GM21786 (cell line): ENCODE measurements at regions not wholly inside any gene's neighbourhood (a gene's known extent, or its start where the extent isn't known, plus 50 kb on each side); places are given as distances from the start of the nearest gene placed in this dataset.

Experiments used
- ATAC-seq: cut with Tn5 transposase; IDR thresholded peaks from one replicate; pipeline ENCODE4 v1.9.1; 2021; ENCODE audit not compliant: unreplicated experiment

- no peak for ATAC-seq
These were observed 1152.9 kb downstream of the SLITRK1 start for GRCh38 chr13:82729401-82729800.

GRCh38 chr13:82720986-82721385, 1161.3 kb downstream of the SLITRK1 start:
- ATAC-seq = no peak

DNA sequence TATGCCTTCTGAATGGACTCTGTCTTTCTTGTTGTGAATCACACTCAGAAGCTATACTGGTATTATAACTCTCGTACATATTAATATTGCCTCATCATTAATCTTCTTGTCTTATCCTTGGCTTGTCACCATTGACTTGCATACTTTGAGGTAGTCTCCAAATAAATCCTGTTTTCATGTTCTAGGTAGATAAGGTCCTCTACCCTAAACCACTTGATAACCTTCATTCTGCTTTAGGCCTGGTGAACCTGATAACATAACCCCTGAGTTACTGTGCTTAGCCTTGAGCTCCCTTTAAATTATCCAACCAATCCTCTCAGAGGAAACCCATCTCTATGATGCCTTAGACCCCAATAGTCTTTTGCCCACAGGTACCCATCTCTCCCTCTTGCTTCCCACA, 1162.3 kb downstream of the SLITRK1 start:
- no peak for ATAC-seq

- no peak for ATAC-seq
These were observed 1165.0 kb downstream of the SLITRK1 start for GRCh38 chr13:82717249-82717648.

- ATAC-seq = no peak
These were observed 1168.4 kb downstream of the SLITRK1 start for GRCh38 chr13:82713687-82714405.

DNA sequence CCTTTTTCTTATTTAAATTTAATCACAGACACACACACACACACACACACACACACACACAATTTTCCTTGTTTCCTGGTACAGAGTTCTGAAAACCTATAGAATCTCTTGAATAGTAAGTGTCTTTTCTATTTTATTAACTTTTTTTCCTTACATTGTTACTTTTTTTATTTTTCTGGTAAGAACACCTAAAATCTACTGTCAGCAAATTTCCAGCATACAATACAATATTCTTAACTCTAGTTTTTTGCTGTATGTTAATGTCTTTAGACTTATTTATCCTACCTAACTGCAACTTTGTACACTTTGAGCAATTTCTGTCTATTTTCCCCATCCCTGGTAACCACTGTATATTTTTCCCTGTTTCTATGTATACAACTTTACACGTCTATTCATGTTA, 1179.8 kb downstream of the SLITRK1 start:
- ATAC-seq = no peak

DNA sequence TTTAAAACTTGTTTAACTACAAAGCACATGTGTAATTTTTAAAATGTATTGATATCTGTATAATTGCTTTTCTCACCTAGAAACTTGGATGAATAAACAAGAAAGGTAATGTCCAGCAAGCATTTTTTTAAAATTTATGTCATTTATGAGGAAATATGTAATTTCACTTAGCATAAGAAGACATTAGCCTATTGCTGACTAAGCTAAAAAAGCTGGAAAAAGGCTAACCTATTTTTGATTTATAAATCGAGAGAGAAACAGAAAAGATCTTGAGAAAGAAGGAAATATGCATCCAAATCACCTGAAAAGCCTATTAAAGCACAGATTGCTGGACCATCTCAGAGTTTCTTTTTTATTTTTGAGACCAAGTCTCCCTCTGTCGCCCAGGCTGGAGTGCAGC, 1181.3 kb downstream of the SLITRK1 start:
- ATAC-seq = no peak

- ATAC-seq = no peak
These were observed 1183.3 kb downstream of the SLITRK1 start for GRCh38 chr13:82698941-82699340.

DNA sequence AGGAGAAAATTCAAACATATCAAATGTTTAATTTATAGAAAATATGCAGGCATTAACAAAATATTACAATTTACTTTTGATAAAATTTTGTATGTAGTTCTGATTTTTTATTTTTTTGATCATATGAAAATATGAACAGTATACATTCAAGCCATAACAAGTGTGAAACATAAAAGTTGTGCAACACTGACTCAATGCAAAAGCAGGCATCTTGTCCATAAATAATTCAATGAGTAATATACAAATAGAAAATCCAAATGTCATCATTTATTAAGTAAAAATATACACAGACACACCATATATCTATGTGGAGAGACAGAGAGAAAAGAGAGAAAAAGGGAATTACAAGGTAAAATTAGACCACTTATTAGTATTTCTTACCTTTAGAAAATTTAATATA, 1183.9 kb downstream of the SLITRK1 start:
- ATAC-seq = no peak

DNA sequence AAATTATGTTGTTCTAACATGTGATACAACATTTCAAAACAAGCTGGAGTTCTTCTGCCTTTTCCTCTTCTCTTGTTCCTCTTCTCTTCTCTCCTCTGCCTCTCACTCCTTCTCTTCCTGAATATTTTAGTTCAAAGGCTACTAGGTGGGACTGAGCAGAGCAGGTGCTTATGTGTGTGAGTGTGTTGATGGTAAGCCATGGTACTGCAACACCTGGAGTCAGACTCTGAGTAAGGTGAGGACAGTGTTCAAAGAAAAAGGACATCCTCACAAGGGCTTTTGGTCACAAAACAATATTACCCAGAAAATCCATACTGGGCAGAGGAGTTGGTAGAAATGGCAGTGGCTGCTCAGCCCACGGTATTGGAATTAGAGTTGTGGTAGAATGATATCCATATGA, 1188.7 kb downstream of the SLITRK1 start:
- no peak for ATAC-seq

DNA sequence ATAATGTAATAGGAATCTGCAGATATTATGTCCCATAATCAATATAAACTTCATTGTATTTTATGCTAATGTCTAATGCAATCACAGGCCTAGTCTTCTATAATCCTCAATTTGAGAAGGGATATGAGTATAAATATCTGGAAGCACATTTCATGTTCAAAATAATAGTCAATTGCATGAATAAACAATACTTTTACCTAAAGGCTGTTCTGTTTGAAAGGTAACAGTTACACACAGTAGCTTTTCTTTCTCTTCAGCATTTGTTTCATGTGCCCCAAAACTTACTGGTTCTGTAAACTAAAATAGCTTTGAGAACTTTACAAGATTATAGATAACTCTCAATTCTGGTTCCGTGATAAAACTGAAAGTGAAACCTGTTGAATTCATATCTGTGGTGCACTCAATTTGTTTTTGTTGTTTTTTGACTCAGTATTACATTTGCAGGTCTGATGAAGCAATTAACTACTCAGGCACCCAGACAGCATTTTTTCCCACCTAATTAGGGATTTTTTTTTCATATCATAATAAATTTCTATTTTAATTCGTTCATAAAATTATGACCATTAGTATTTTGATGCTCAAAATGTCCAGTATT, 1193.8 kb downstream of the SLITRK1 start:
- ATAC-seq = peak; percentile 62

DNA sequence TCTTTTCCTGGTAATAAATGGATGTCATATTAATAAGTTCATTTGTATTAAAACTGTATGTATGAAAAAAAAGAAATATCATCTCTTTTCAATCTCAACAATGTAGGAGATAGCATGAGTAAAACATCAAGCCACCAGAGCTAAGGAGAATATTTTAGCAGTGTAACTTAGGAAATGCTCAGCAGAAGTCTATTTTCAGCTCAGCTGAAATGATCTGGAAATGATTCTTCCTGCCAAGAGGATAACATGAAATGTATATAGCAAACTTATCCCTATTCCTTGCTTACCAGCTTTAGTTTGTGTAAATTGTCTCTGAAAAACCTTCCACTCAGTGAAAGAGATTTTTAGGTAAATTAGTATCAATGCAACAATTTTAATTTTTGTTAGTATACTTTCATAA, 1194.4 kb downstream of the SLITRK1 start:
- peak; percentile 6 for ATAC-seq

DNA sequence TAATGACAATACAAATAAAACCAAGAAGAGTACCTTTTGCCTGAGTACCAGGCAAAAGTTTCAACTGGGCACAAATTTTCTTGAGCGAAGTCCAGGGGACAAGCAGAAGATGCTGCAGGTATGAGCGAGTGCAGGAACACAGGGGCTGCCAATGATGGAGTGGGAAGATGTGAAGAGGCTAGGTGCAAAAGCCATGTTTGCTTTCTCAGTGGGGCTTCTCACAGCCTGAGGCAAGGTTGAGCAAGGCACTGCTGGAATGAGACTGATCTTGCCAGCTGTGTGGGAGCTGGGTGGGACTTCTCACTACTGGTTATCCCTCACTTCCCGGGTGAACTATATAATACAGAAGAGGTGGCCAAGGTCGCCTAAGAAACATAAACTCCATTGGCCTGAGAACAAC, 1200.7 kb downstream of the SLITRK1 start:
- no peak for ATAC-seq

DNA sequence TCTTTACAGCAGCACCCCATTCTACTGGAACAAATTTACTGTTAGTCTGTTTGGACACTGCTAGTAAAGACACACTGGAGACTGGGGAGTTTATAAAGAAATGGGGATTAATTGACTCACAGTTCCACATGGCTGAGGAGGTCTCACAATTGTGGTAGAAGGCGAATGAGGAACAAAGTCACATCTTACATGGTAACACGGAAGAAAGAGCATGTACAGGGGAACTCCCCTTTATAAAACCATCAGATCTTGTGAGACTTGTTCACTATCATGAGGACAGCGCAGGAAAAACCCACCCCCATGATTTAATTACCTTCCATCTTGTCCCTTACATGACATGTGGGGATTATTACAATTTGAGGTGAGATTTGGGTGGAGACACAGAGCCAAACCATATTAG, 1204.2 kb downstream of the SLITRK1 start:
- ATAC-seq = no peak

- no peak for ATAC-seq
These were observed 1207.2 kb downstream of the SLITRK1 start for GRCh38 chr13:82675024-82675423.

- ATAC-seq = no peak
These were observed 1207.7 kb downstream of the SLITRK1 start for GRCh38 chr13:82674546-82674945.

DNA sequence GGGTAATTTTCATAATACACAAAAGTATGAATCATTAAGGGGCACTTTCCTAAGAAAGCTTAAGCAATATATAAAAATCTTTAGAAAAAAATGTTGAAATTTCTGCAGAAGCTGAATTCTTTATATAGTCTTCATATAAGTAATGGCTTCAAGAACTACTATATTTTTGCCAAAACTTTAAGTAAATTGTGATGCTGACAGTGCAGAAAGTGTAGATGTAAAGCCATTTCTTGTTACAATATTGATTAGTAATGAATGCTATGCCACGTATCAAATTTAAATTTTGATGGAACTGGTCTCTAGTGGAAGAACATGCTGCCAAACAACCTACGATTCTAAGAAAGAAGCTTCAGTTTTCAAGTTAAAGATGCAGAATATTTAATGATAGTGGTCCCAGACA, 1210.0 kb downstream of the SLITRK1 start:
- ATAC-seq = no peak

DNA sequence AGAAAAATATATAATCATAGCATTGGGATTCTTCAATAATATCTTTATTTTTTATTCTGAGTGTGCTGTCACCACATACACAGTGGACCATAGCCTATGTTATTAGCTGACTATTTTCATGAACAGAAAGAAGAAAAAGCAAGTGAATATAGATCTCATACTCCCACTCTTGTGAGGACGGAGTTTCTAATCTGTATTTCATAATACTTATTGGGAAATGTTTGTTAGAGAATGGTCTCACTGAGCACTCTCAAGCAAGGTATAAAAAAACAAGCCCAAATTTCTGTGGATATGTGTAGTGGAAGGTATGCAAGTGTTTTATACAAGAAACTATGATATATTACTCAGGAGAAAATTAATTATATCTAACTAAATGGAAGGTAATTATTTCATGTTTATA, 1218.1 kb downstream of the SLITRK1 start:
- no peak for ATAC-seq

- ATAC-seq = no peak
These were observed 1221.1 kb downstream of the SLITRK1 start for GRCh38 chr13:82661126-82661525.

DNA sequence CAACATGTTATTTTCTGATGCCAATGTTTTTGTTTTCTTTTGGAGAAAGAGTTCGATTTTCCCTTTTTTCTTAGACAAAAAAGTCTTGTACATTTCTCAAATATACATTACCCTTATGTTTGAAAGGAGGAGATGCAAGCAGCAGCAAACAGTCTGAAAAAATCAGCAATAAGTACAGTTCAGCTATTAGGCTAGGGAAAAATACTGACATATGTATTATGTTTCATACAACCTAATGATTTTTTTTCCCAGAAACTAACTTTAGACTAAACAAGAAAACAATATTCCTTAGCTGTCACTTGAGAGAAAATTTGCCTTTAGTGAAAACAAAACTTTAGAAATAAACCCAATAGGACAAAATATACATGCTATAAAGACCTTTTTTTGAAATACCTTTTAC, 1223.5 kb downstream of the SLITRK1 start:
- ATAC-seq = no peak

DNA sequence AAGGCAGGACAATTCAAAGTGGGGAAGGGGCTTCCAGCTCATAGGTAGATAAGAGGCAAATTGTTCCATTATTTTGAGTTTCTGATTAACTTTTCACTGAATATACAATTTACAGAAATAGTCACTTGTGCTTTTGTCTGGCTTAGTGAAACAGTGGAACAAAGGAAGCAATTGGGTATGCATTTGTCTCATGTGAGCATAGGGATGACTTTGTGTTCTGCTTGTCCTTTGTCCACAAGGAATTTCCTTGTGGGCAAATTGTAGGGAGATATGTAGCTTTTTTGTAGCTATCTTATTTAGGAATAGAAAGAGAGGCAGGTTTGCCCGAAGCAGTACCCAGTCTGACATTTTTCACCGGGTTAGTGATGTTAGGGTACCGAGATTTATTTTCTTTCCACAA, 1224.8 kb downstream of the SLITRK1 start:
- ATAC-seq = no peak

DNA sequence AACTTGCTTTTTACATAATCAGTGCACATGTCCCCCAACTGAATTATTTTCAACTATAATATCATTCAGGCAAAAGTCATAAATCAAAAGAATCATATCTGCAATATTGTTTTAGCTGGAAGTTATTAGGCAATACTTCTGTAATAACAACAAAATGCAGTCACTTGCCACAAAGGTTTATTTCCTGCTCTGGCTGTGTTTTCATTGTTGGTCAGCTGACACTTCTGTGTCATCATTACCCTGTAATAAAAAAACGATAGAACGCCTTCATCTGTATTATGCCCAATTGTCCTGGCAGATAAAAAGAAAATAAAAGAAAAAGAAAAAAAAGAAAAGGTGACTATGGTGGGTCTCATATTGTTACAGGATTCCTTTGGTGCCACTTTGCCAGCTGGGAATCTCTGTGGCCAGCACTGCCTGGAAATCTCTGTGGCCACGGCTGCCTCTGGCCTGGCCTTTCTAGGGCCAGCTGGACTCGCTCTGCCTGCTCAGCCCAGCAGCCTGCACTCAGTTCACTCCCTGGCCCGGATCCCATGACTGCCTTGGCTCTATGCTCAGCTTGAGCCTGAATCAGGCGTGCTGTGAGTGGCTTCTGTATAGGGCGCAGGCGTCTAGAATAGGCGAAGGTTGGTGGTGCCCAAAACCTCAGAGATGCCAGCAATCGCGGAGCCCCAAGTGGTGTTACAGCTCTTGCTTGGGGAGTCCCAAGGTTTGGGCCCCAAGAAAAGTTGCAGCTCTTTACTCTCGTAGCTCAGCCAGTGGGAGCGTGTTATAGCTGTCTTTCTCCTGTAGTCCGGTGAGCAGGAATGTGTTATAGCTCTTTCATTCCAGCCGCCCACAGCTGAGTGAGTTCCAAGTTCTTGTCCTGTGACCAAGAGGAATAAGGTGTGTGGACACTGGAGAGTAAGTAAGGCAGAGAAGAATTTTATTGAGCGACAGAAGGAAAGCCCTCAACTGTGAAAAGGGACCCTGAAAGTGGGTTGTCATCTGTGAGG, 1227.1 kb downstream of the SLITRK1 start:
- no peak for ATAC-seq
